Type B pancreatic cell (in vitro differentiated cells): ENCODE measurements at regions not wholly inside any gene's neighbourhood (a gene's known extent, or its start where the extent isn't known, plus 50 kb on each side); places are given as distances from the start of the nearest gene placed in this dataset.

Experiments
- DNase-seq: peaks from one replicate; pipeline ENCODE4 v3.0.0; 2021; ENCODE audit warnings: mixed read lengths; ENCODE audit not compliant: unreplicated experiment; ENCODE audit errors: extremely low spot score
- H3K27ac Mint-ChIP-seq: 2 replicates; pipeline ENCODE4 v1.8.0; 2021; ENCODE audit warnings: mild to moderate bottlenecking, mixed read lengths
- H3K27me3 Mint-ChIP-seq: 2 replicates; pipeline ENCODE4 v1.8.0; 2021; ENCODE audit warnings: mixed read lengths
- H3K36me3 Mint-ChIP-seq: 2 replicates; pipeline ENCODE4 v1.8.0; 2021; ENCODE audit warnings: mixed read lengths
- H3K4me1 Mint-ChIP-seq: one replicate; pipeline ENCODE4 v1.8.0; 2021; ENCODE audit warnings: mixed read lengths; ENCODE audit not compliant: unreplicated experiment
- H3K4me3 Mint-ChIP-seq: 2 replicates; pipeline ENCODE4 v1.8.0; 2021; ENCODE audit warnings: mild to moderate bottlenecking, mixed read lengths
- H3K9me3 Mint-ChIP-seq: 2 replicates; pipeline ENCODE4 v1.8.0; 2021; ENCODE audit warnings: mixed read lengths
- TF ChIP-seq, protein P1 (sequence below): fragments of 200-600 bp; sonication (generic); conservative IDR thresholded peaks from 2 replicates; pipeline ENCODE4 v1.5.0; 2021; ENCODE audit warnings: antibody characterized with exemption, mild to moderate bottlenecking

DNA sequence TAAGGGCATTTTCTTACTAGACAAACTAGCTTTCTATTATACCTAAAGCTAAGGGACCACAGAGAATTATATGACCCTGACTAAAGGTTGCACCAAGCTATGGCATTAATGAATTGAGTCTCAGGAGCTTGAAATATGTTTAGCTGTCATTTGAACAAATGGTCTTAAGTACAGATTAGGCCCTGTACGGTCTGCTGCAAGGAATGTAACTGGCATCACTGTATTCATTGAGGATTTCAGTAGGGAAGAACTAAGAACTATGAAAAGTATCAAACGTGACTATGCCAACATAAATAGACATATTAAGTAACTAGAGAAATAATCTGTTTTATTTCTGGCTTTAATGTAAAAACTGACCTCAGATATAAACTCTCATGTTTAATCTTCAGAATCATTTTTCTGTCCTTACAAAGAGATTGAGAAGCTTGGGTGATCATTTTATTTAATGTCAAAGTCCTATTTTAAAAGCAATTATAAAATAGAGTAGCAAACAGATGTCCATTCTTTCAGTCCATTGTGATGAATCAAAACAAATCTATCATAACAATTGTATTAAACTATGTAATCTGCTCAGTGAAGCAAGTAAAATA is 845.9 kb downstream of the MAT2B start:
- H3K4me3 Mint-ChIP-seq: no peak overlapping the region
- no peak overlapping the region for H3K27ac Mint-ChIP-seq
- H3K36me3 Mint-ChIP-seq: no peaks in the 10 kb centered on the region
- DNase-seq: no peak
- H3K9me3 Mint-ChIP-seq: no peaks in the 10 kb centered on the region
- TF ChIP-seq, protein P1, sequence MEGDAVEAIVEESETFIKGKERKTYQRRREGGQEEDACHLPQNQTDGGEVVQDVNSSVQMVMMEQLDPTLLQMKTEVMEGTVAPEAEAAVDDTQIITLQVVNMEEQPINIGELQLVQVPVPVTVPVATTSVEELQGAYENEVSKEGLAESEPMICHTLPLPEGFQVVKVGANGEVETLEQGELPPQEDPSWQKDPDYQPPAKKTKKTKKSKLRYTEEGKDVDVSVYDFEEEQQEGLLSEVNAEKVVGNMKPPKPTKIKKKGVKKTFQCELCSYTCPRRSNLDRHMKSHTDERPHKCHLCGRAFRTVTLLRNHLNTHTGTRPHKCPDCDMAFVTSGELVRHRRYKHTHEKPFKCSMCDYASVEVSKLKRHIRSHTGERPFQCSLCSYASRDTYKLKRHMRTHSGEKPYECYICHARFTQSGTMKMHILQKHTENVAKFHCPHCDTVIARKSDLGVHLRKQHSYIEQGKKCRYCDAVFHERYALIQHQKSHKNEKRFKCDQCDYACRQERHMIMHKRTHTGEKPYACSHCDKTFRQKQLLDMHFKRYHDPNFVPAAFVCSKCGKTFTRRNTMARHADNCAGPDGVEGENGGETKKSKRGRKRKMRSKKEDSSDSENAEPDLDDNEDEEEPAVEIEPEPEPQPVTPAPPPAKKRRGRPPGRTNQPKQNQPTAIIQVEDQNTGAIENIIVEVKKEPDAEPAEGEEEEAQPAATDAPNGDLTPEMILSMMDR: no peak
- H3K27me3 Mint-ChIP-seq: peaks cover 53% of the 10 kb centered on the region
- peaks cover 32% of the 10 kb centered on the region for H3K4me1 Mint-ChIP-seq

- H3K9me3 Mint-ChIP-seq: no peaks in the 10 kb centered on the region
- peaks cover 24% of the 10 kb centered on the region for H3K4me1 Mint-ChIP-seq
- no peak overlapping the region for H3K27ac Mint-ChIP-seq
- no peak for DNase-seq
- no peak overlapping the region for H3K4me3 Mint-ChIP-seq
- H3K36me3 Mint-ChIP-seq: no peaks in the 10 kb centered on the region
- TF ChIP-seq, protein P1: no peak
- peaks cover 49% of the 10 kb centered on the region for H3K27me3 Mint-ChIP-seq
Observed at GRCh38 chr5:164352695-164353094, 847.3 kb downstream of the MAT2B start.

DNA sequence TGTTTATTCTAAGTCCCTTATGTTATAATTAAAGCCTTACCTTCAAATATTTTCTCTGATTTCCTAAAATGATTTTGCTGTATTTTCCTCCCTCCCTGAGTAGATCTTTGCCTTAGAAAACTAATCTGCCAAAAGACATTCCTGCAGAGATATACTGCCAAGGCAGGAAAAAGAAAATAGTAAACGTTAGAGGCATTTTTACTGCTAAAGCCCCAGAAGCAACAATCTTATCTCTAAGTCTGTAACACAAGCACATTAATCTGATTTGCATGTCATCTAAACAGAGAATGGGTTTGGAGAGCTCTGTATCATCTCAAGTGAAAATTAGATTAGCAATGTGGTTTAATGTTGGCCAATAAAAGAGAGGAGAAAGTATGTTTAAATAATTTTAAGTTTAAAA is 847.7 kb downstream of the MAT2B start:
- H3K27me3 Mint-ChIP-seq: peaks cover 50% of the 10 kb centered on the region
- peaks cover 24% of the 10 kb centered on the region for H3K4me1 Mint-ChIP-seq
- no peaks in the 10 kb centered on the region for H3K9me3 Mint-ChIP-seq
- TF ChIP-seq, protein P1: no peak
- H3K4me3 Mint-ChIP-seq: no peak overlapping the region
- no peak for DNase-seq
- H3K36me3 Mint-ChIP-seq: no peaks in the 10 kb centered on the region
- no peak overlapping the region for H3K27ac Mint-ChIP-seq

DNA sequence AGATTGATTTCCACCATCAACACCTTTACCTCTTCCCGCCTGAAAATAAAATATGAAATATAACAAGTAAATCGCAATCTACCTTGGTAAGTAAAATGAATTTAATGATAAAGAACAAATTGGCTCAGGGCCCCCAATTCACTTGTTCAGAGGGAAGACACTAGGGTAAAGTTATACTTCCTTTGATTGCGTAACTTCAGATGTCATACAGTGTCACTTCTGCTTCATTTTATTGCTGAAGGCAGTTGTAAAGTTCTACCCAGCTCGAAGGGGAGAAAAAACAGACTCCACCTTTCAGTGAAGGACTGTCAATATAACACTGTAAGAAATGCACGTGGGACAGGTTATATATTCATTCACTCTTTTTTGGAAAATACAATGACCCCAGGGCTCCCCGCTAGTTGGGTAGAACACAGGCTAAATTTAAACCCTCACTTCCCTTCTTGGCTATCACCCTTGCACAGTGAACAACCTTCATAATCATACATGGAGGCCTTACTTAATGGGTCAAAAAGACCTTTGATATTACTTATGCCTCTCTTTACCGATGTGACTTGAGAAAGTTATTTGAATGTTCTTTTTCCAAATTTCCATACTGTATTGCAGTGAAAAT is 848.8 kb downstream of the MAT2B start:
- TF ChIP-seq, protein P1: no peak
- Mint-ChIP-seq H3K4me1 (peaks cover 27% of the 10 kb centered on the region), H3K27ac (no peak overlapping the region), H3K36me3 (no peaks in the 10 kb centered on the region), H3K27me3 (peaks cover 51% of the 10 kb centered on the region), H3K4me3 (no peak overlapping the region), H3K9me3 (no peaks in the 10 kb centered on the region)
- no peak for DNase-seq

DNA sequence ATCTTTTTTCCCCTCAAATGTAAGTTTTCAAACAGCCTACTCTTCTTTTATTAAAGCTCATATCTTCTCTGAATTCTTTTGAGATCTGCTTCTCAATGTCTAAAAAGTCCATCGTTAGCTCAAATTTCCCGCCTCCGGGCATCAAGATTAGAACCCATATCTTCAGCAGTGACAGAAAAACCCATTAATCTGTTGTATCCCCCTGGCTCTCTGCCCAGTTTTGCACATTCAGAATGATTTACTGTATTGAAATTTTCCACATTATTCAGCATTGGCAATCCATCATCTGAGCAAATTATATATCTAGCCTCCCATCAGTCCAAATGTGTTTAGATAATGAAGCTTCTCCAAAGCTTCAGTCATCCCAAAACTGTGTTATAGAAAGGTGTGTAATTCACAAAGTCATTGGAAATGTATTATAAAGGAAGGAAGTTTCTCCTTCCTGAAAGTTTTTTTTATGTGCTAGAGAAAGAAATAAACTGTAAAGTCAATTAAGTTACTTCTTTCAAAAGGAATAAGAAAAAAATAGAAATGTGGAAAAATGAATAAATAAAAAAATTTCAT is 849.9 kb downstream of the MAT2B start:
- TF ChIP-seq, protein P1: no peak
- no peak overlapping the region for H3K4me3 Mint-ChIP-seq
- no peaks in the 10 kb centered on the region for H3K36me3 Mint-ChIP-seq
- no peaks in the 10 kb centered on the region for H3K9me3 Mint-ChIP-seq
- H3K27me3 Mint-ChIP-seq: peaks cover 53% of the 10 kb centered on the region
- peaks cover 27% of the 10 kb centered on the region for H3K4me1 Mint-ChIP-seq
- H3K27ac Mint-ChIP-seq: no peak overlapping the region
- no peak for DNase-seq
